ENCODE measurements at regions not wholly inside any gene's neighbourhood (a gene's known extent, or its start where the extent isn't known, plus 50 kb on each side); places are given as distances from the start of the nearest gene placed in this dataset.

GRCh38 chr14:106083082-106083481 is 556.7 kb downstream of the TMEM121 start:
- TF ChIP-seq POLR2AphosphoS5 (IDR thresholded peaks at IDR 0.05): no peak
- TF ChIP-seq POLR2A (IDR thresholded peaks at IDR 0.05): no peak

All from stomach (tissue), 4 donors.